ENCODE measurements at regions not wholly inside any gene's neighbourhood (a gene's known extent, or its start where the extent isn't known, plus 50 kb on each side); places are given as distances from the start of the nearest gene placed in this dataset.
A peak's percentile ranks its signal among the peaks of the same experiment; 100 is the strongest.

DNA sequence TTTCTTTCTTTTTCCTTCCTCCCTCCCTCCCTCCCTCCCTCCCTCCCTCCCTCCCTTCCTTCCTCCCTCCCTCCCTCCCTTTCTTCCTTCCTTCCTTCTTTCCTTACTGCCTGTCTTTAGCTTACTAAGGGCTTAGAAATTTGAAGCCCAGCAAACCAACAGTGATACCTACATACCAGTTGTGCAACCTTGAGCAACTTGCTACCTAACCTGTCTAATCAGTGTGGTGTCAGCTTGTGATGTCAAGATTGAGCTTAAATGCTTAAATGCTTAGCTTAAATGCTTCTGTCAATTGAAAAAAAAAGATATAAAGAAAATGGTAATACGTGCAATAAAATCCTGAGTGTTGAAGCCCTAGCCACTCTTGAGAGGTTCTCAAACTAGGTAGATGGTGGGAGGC lies 728.6 kb downstream of the TRIML1 start:
- DNase-seq, result no peak

DNA sequence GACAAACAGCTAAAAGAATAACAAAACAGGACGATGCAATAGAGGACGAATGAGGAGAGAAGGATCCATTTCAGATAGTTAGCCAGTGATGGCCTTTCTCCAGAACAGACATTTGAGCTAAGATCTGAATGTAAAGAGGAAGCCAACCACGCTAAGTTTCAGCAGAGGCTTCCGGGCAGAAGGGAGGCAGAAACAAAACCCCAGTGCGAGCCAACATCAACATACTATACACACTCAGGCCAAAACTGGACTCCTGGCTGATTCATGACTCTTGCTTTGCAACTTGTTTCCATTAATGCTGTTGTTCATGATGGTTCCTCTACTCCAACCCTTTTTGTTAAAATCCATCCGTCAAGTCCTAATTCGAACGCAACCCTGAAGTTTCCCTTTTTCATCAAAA lies 730.3 kb downstream of the TRIML1 start:
- no peak for DNase-seq

DNA sequence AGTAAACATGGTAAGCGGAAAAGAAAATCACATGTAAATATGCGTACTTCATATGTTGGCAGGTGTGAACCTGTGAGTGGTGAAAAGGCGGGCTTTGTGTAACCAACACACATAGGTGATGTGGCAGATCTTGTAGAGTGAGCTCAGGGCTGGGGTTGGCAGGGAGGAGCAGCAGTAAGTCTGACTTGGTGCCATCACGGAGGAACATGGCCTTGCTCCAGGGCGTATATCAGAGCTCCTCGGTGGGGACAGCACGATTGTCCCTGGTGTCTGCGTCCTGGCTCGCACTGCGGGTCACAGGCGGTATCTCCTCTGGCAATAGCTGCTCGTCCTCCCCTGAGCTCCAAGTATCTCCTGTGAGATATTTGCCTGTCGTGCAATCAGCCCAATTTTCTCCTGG lies 733.6 kb downstream of the TRIML1 start:
- no peak for DNase-seq

DNA sequence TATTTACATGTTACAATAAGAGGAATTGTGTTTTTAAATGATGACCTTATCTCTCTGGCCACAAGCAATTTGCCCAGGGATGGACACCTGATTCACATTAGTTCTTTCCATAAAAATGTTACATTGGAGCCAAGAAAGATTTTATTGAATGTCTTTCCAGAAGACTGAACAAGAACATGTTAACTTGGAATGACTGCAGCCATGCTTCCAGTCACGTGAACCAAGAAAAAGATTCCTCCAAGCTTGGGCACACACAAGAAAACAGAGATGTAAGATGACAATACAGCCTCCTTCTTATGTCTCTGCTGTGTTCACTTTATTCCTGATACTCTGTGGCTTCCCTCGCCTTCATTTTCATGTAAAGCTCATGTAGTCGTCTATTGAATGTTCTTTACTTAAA lies 737.6 kb downstream of the TRIML1 start:
- DNase-seq, result no peak

DNA sequence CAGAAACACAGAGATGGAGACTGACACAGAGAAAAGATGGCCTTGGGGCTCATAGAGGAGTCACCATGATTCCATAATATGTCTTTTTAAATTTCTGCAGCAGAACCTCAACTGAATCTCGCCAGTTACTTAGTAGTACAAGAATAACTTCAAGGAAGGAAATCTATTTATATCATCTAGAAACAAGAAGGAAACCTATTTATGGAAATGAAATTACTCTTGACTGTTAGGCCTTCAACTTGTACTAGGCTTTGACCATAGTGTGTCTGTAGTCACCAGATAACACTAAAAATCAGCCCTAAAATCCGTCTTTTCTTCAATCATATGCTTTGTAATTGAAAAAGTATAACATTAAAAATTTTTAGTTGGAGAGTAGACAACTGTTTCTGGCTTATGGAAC lies 740.4 kb downstream of the TRIML1 start:
- DNase-seq, result no peak

DNA sequence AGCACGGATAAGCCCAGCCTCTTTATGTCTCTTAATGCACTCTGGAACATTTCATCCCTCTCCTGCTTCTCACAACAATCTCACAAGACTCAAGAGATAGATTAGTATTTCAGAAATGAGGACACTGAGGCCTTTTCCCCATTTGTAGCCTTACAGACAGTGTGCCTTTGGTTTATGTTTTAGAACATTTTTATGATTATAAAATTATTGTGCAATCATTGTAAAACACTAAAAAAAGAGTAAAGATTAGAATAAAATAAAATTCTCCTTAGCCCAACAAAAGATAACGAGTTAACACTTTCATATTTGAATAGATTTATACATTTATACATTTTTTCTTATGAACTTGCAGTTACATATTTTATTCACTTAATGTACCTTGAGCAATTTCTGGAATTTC lies 748.7 kb downstream of the TRIML1 start:
- DNase-seq, result no peak

DNA sequence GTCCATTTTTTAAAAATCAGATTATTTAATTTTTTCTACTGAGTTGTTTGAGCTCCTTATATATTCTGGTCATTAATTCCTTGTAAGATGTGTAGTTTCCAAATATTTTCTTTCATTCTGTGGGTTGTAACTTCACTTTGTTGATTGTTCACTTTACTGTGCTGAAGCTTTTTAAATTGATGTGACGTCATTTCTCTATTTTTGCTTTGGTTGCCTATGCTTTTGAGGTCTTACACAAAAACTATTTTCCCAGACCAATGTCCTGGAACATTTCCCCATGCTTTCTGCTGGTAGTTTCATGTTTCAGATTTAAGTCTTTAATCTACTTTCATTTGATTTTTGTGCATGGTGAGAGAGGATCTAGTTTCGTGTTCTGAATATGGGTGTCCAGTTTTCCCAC lies 753.6 kb downstream of the TRIML1 start:
- DNase-seq, result no peak

DNA sequence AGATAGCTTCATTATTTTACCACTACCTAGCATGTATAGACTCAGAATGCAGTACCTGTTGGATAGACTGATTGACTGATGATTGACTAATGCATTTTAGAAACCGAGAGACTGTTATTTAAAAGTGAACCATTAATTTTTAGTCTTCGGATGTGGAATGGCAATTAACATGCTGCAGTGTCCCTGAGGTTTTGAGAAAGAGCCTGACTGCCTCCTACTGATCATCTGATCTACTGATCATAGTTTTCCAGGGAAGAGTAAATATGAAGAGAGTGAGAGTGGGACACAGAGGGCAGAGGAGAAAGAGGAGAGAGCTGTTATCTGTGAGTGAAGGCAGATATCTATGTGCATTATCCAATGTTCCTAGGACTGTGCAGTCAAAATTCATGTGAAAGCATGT lies 764.7 kb downstream of the TRIML1 start:
- no peak for DNase-seq

DNA sequence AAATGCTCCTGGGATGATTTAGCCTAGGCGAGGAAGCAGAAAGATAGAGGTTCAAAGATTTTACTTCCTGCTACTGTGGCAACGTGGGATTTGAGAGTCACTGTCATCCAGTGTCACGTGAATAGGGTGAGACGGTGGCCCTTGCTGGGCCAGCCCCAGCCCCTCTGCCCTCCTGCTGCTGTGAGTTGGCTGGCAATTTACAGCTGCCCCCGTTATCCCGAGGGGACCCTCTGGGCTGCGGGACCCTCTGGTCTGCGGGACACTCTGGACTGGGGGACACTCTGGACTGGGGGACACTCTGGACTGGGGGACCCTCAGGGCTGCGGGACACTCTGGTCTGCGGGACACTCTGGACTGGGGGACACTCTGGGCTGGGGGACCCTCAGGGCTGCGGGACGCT lies 765.4 kb downstream of the TRIML1 start:
- DNase-seq, result no peak

DNA sequence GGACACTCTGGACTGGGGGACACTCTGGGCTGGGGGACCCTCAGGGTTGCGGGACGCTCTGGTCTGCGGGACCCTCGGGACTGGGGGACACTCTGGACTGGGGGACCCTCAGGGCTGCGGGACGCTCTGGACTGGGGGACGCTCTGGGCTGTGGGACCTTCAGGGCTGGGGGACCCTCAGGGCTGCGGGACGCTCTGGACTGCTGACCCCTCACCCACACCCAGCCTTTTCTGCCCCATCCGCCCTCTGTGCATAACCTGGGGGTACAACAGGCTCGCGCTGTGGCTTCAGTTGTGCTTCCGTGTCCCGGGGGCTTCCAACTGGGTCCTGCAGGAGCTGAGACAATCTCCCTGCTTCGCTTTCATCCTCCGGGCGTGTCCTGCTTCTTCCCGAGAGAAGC lies 766.0 kb downstream of the TRIML1 start:
- no peak for DNase-seq

DNA sequence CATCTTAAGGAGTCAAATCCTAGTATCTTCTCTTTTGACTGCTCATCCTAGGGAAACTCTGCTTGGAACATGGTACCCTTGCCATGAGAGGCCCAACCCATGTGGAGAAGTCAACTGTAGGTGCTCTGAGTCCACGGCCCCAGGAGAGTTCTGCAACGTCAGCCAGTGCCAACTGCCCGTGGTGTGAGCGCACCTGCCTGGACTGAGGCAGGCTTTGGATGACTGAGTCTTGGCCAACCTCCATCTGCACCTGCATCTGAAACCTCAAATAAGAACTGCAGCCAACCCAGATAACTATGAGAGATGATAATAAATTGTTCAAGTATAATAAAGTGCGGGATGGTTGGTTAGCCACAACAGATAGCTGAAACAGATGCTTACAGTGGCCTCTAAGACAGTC lies 772.0 kb downstream of the TRIML1 start:
- no peak for DNase-seq

DNA sequence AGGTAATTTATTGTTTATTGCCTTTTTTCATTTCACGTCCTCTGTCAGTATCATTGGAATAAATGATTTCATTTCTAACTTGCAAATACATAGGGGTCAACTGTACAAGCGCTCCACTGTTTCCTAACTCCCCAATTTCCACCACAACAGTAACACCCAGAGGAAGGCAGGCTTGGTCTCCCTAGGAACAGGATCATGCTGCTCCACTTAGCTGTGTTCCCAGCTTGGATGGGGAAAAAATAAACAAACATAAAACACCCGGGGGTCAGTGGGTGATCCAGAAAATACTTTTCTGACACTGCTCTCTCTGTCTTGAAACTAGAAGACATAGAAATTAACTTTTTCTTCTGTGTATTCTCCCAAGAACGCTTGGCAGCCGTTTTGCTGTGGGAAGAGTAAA lies 772.5 kb downstream of the TRIML1 start:
- DNase-seq, result no peak

DNA sequence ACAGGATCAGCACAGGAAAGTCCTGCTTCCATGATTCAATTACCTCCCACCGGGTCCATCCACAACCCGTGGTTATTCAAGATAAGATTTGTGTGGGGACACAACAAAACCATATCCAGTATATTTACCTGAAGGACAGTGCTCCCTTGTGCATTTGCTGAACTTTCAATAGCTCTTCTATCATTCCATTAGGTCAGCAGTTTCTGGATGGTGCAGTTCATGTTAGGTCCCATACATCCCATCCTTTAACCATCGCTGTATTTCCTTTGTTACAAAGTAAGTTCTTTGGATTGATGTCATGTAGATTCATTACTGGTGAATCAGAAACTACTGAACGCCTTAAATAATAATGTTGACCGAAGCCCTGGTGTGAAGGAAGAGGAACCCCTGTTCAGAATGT lies 775.9 kb downstream of the TRIML1 start:
- no peak for DNase-seq

DNA sequence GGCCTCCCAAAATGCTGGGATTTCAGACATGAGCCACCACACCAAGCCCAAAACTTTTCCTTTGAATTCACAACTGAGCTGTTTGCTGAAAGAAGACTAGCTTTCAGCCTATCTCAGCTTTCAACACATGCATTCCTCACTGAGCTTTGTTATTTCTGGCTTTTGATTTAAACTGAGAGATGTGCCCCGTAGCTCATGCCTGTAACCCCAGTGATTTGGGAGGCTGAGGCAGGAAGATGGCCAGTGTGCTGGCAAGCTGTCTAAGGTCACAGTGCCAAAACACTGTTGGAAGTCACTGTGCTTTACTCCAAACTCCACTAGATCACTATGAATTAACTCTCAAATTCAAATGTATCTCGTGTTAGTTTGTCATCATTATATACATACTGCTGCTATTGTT lies 779.5 kb downstream of the TRIML1 start:
- no peak for DNase-seq

DNA sequence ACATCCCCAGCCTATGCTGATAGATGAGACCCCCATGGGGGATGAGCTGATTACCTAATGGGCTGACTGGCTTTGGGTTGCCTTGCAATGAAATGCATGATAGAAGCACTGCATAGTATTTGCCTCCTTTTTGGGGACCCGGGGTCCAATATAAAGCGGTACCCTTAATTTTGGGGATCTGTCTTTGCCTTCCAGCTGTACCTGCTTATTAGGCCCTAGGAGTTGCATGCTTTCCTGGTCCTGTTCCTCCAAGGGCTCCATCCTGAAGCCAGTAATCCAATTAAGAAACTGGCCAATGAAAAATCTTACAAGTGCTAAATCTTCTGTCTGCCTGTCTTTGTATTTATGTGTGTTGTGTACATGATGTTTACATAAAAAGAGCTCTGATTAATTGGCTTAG lies 791.6 kb downstream of the TRIML1 start:
- DNase-seq, result peak; percentile 11

DNA sequence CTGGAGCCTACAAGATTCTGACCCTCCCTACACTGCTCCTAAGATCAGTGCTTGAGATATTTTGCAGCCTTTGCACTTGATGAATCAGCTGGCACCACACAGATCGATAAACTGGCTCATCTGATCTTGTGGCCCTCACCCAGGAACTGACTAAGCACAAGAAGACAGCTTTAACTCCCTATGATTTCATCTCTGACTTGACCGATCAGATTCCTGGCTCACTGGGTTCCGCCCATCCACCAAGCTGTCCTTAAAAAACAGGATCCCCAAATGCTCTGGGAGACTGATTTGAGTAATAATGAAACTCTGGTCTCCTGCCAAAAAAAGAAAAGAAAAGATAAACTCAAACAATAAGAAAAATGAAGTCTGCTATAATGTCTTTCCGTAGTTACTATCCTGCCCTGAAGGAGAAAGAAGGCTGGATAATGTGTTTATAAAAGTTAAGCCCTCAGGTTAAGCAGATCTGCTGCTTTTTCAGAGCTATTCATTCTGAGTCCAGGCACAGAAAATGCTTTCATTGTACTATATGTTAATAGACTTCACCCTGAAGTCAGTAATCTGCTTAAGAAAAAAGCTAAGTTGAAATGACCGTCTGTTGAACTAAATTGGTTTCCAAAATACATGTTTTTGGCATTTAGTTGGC lies 795.2 kb downstream of the TRIML1 start:
- no peak for DNase-seq

DNA sequence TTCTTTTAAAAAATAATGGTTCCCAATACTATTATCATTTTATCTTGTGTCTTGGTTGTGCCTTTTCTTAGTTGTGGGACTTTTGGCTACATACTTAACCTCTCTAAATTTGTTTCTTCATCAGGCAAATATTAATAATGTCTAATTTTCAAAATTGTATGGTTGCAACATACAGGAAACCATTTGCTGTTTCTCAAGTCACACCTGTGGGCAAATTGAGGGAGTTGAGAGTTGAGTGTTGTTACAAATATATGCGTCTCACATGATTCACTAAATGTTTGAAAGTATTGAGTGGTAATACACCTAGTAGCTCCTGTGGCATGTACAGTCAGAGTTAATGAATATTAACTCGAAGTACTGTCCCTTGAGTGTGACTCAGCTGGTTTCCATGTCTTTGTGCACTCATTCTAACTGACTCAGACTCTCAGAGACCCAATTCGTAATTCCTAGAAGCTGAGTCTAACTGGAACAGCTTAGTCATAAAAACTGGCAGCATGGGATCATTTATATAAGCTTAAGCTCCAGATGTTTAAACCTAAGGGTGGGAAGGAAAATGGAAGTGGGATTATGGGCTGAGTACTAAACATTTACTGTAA lies 802.4 kb downstream of the TRIML1 start:
- DNase-seq, result no peak

DNA sequence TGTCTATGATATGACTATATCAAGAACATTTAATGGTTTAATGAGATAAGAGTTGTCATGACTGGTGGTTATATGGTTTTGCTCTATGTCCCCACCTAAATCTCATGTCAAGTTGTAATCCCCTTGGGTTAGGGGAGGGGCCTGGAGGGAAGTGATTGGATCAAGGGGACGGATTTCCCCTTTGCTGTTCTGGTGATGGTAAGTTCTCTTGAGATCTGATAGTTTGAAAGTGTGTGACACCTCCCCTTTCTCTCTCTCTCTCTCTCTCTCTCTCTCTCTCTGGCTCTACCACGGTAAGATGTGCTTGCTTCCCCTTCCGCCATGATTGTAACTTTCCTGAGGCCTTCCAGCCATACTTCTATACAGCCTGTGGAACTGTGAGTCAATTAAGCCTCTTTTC lies 803.4 kb downstream of the TRIML1 start:
- DNase-seq, result no peak

DNA sequence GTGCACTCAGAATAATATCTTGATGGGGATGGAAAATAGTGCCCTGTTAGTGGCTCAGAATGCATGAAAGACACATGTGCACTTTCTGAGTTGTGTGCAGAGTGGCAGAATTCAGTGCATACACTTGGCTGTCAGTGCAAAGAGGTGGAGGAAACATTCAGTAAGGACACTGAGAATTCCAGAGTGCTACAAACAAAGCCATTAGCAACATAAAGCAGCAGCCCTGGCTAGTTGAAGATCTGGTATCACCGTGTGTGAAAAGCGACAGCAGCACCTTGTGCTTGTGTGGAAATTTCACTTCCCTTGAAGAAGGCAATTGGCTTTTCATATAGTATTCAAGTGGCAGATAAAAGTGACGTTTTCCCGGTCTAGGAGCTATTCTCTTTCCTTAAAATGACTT lies 810.4 kb downstream of the TRIML1 start:
- DNase-seq, result no peak

DNA sequence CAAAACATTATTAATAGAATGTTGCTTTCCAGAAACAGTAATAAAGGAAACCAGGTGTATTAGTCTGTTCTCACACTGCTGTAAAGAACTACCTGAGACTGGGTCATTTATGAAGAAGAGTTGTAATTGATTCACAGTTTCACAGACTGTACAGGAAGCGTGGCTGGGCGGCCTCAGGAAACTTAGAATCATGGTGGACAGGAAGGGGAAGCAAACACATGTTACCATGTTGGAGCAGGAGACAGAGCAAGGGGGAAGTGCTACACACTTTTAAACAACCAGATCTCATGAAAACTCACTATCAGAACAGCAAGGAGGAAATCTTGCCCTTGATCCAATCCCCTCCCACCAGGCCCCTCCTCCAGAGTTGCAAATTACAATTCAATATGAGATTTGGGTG lies 815.8 kb downstream of the TRIML1 start:
- DNase-seq, result no peak

DNA sequence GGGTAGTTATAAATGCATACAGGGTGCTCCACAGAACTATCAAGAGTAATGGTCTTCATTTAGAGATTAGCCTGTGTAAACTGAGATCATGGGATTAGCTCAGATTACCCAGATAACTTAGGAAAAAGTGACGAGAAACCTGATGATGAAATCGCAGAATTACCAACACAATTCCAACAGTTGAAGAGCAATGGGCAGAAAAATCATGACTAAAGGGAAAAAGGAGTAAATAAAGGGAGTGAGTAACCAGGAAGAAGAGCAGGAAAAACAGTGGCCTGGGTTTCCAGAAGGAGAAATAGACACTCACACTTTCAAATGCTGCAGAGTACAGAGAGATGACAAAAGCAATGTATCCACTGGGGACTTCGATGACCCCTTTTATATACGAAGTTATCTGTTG lies 817.3 kb downstream of the TRIML1 start:
- DNase-seq, result no peak

DNA sequence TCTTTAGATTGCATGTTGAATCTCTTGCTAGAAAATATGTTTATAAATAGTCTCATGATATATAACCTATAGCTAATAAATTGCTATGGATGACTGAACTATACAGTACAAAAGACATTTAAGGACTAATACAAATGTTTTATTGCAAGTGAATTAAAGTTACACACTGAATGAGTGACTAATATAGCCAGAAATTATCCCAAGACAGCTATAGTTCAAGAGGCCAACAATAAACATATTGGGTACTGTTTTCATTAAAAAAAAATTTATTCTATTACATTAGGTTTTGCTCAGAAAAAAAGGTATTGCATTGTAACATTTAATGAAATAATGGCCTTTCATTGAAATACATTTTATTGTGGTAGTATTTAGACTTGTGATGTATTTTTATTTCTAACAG lies 819.1 kb downstream of the TRIML1 start:
- DNase-seq, result no peak

DNA sequence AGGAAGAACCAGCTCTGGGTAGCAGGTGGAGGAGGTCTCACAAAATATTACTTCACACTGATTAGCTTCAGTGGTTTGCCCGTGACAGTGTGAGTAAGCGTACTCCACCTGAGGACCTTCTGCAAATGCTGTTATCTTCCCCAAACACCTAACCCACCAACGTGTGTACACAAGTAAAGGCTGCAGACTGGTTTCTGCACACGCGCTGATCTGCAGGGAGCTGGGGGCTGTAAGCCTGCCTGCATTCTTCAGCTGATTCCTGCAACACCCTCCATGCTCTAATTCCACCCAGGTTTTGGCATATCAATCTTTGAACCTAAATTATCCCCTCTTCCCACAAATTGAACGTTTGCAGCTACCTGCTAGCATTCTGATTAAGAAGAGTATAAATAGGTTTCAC lies 820.2 kb downstream of the TRIML1 start:
- no peak for DNase-seq

DNA sequence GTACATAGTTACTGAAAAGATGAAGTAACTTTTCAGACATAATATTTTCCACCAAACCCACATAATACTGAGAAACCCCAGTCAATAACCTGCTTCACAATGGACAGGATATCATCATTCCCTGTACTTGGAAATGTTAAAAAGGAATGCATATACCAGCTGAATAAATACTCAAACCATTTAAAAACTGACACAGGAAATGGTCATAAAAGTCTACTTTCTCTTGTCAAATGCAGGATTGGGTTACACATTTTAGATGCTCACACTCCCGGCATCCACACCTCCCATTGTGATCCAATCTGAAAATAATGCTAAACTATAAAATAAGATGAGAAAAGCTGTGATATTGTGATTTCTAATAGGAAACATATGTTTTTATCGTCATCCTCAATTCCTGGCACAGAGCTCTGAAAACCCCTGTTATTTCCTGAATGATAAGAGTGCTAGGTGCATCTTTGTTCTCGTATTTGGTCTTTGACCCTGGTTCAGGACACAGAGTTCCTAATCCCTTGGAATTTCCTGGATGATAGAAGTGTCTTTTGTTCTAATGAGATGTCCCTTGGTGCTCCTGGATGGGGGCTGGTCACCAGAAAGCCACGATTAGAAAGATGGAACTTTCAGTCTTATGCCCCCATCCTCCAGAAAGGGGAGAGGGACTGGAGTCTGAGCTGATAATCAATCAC lies 821.3 kb downstream of the TRIML1 start:
- no peak for DNase-seq

DNA sequence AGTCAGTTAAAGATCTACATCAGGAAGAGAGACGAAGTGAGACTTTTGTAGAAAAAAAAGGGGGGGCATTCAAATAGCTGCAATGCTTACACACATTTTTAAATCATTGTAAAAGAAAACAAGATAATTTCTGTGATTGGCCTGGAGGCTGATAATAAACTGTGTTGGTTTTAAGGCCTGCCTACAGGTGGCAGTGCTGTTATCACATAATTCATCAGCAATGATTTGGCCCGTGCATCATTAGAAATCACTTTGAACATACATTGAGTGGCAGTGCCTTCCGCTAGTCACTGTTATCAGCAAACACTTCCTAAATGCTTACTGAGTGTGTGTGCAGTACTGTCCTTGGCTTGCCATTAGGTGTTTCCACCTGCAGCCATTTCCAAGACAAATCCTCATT lies 831.9 kb downstream of the TRIML1 start:
- no peak for DNase-seq

All from CD4-positive, alpha-beta T cell treated with Interleukin-17A for 4 hours (primary cell).